Mesothelial cell of epicardium (in vitro differentiated cells): ENCODE measurements at regions not wholly inside any gene's neighbourhood (a gene's known extent, or its start where the extent isn't known, plus 50 kb on each side); places are given as distances from the start of the nearest gene placed in this dataset.
"Not testable (repeated sequence)": the region's sequence is repeated elsewhere in the genome, so short reads cannot be mapped to it uniquely, and the experiment has no call there.

Experiments used
- DNase-seq, 2 experiments: peaks; one replicate each; pipeline ENCODE4 v3.0.0; 2021; ENCODE audit warnings: low spot score in 2 of 2; ENCODE audit not compliant: unreplicated experiment in 2 of 2
- H3K27ac Mint-ChIP-seq: 2 replicates; pipeline ENCODE4 v1.8.0; 2021; ENCODE audit warnings: mixed read lengths
- H3K27me3 Mint-ChIP-seq: 2 replicates; pipeline ENCODE4 v1.8.0; 2021; ENCODE audit warnings: low read depth, mixed read lengths
- H3K36me3 Mint-ChIP-seq: 2 replicates; pipeline ENCODE4 v1.8.0; 2021; ENCODE audit warnings: mixed read lengths
- H3K4me1 Mint-ChIP-seq: 2 replicates; pipeline ENCODE4 v1.8.0; 2021; ENCODE audit warnings: mixed read lengths
- H3K4me3 Mint-ChIP-seq: 2 replicates; pipeline ENCODE4 v1.8.0; 2021; ENCODE audit warnings: mild to moderate bottlenecking, moderate library complexity, mixed read lengths
- H3K9me3 Mint-ChIP-seq: 2 replicates; pipeline ENCODE4 v1.8.0; 2021; ENCODE audit warnings: mixed read lengths
- CTCF ChIP-seq: fragments of 200-600 bp; sonication (generic); IDR thresholded peaks from one replicate; pipeline ENCODE4 v1.5.0; 2021; ENCODE audit warnings: antibody characterized with exemption; ENCODE audit not compliant: unreplicated experiment

GRCh38 chr5:60036192-60036938 is 142.8 kb upstream of the PDE4D start:
- H3K27ac Mint-ChIP-seq = no peak overlapping the region
- no peak overlapping the region for H3K4me3 Mint-ChIP-seq
- peaks cover 5% of the 10 kb centered on the region for H3K9me3 Mint-ChIP-seq
- no peaks in the 10 kb centered on the region for H3K27me3 Mint-ChIP-seq
- H3K4me1 Mint-ChIP-seq = no peaks in the 10 kb centered on the region
- no peaks in the 10 kb centered on the region for H3K36me3 Mint-ChIP-seq
- no peak for TF ChIP-seq CTCF
- no peak for DNase-seq

GRCh38 chr5:60026161-60026560 is 132.6 kb upstream of the PDE4D start:
- TF ChIP-seq CTCF = no peak
- H3K27ac Mint-ChIP-seq = no peak overlapping the region
- no peaks in the 10 kb centered on the region for H3K27me3 Mint-ChIP-seq
- peaks cover 14% of the 10 kb centered on the region for H3K4me1 Mint-ChIP-seq
- no peaks in the 10 kb centered on the region for H3K36me3 Mint-ChIP-seq
- no peak overlapping the region for H3K4me3 Mint-ChIP-seq
- no peak for DNase-seq
- H3K9me3 Mint-ChIP-seq = no peaks in the 10 kb centered on the region

- no peaks in the 10 kb centered on the region for H3K9me3 Mint-ChIP-seq
- no peak overlapping the region for H3K4me3 Mint-ChIP-seq
- H3K27ac Mint-ChIP-seq = no peak overlapping the region
- H3K36me3 Mint-ChIP-seq = no peaks in the 10 kb centered on the region
- no peak for DNase-seq
- TF ChIP-seq CTCF = no peak
- no peaks in the 10 kb centered on the region for H3K27me3 Mint-ChIP-seq
- peaks cover 20% of the 10 kb centered on the region for H3K4me1 Mint-ChIP-seq
Observed at GRCh38 chr5:60024104-60024503, 130.6 kb upstream of the PDE4D start.

- peak overlapping the region; percentile 9 for H3K27ac Mint-ChIP-seq
- H3K27me3 Mint-ChIP-seq = no peaks in the 10 kb centered on the region
- H3K9me3 Mint-ChIP-seq = peaks cover 8% of the 10 kb centered on the region
- H3K4me1 Mint-ChIP-seq = peaks cover 20% of the 10 kb centered on the region
- H3K36me3 Mint-ChIP-seq = peaks cover 7% of the 10 kb centered on the region
- H3K4me3 Mint-ChIP-seq = no peak overlapping the region
- DNase-seq = no peak
- no peak for TF ChIP-seq CTCF
Observed at GRCh38 chr5:60023255-60023654, 129.7 kb upstream of the PDE4D start.

GRCh38 chr5:60020457-60020856 is 126.9 kb upstream of the PDE4D start:
- Mint-ChIP-seq H3K4me1 (peaks cover 20% of the 10 kb centered on the region), H3K9me3 (peaks cover 31% of the 10 kb centered on the region), H3K27ac (no peak overlapping the region), H3K4me3 (no peak overlapping the region), H3K27me3 (no peaks in the 10 kb centered on the region), H3K36me3 (peaks cover 17% of the 10 kb centered on the region)
- no peak for TF ChIP-seq CTCF
- DNase-seq = no peak

GRCh38 chr5:60018960-60019359 is 125.4 kb upstream of the PDE4D start:
- H3K27ac Mint-ChIP-seq, H3K4me3 Mint-ChIP-seq: not testable (repeated sequence)
- peaks cover 41% of the 10 kb centered on the region for H3K9me3 Mint-ChIP-seq

More at GRCh38 chr5:60018960-60019359, 125.4 kb upstream of the PDE4D start:
- Mint-ChIP-seq H3K36me3 (peaks cover 17% of the 10 kb centered on the region), H3K4me1 (peaks cover 18% of the 10 kb centered on the region)
- not testable (repeated sequence) for DNase-seq, H3K27me3 Mint-ChIP-seq
